MM.1S (cell line): ENCODE measurements at regions not wholly inside any gene's neighbourhood (a gene's known extent, or its start where the extent isn't known, plus 50 kb on each side); places are given as distances from the start of the nearest gene placed in this dataset.

ENCODE experiments used
- CTCF ChIP-seq: fragments of 300-600 bp; sonication (generic); IDR thresholded peaks from 2 replicates; pipeline ENCODE4 v1.5.1; 2016; ENCODE audit warnings: antibody characterized with exemption, low read length, mixed read lengths
- EZH2 ChIP-seq: fragments of 300-600 bp; sonication (generic); optimal IDR thresholded peaks from 2 replicates; pipeline ENCODE3; 2017; ENCODE audit warnings: low read depth, mild to moderate bottlenecking, antibody characterized with exemption, low read length, mixed read lengths
- EZH2phosphoT487 ChIP-seq: fragments of 300-600 bp; sonication (generic); IDR thresholded peaks from 2 replicates; pipeline ENCODE4 v1.6.1; 2018; ENCODE audit warnings: antibody characterized with exemption, low read length

GRCh38 chr3:181839916-181840297 is 128.2 kb downstream of the SOX2 start:
- TF ChIP-seq CTCF, result no peak
- no peak for TF ChIP-seq EZH2phosphoT487
- no peak for TF ChIP-seq EZH2
